NCI-H748 treated with DMSO at 0.1 percent for 48 hours (cell line): ENCODE measurements at regions not wholly inside any gene's neighbourhood (a gene's known extent, or its start where the extent isn't known, plus 50 kb on each side); places are given as distances from the start of the nearest gene placed in this dataset.

Experiments used
- DNase-seq: peaks from one replicate; lab custom pipeline; 2025; lab: John Stamatoyannopoulos, UW

- DNase-seq = no peak
Observed at GRCh38 chr12:38969706-38970105, 64.3 kb upstream of the CPNE8 start.

GRCh38 chr12:38961683-38962082 is 56.3 kb upstream of the CPNE8 start:
- DNase-seq = no peak

GRCh38 chr12:38961012-38961411 is 55.6 kb upstream of the CPNE8 start:
- DNase-seq = no peak

GRCh38 chr12:38956337-38956736 is 50.9 kb upstream of the CPNE8 start:
- DNase-seq = no peak
